ENCODE measurements at regions not wholly inside any gene's neighbourhood (a gene's known extent, or its start where the extent isn't known, plus 50 kb on each side); places are given as distances from the start of the nearest gene placed in this dataset.
"Not testable (repeated sequence)": the region's sequence is repeated elsewhere in the genome, so short reads cannot be mapped to it uniquely, and the experiment has no call there.

- no peak for ATAC-seq (ENCODE audit: insufficient read depth, low read depth)
- Histone ChIP-seq H3K9ac (ENCODE audit: low read depth, low read length) (no peak overlapping the region), H3K4me2 (ENCODE audit: insufficient read depth, low read length) (no peak overlapping the region), H4K20me1 (ENCODE audit: insufficient read depth, low read length) (no peaks in the 10 kb centered on the region), H3K79me2 (ENCODE audit: insufficient read depth, low read length) (no peaks in the 10 kb centered on the region), H3K27me3 (ENCODE audit: insufficient read depth, low read length, poor library complexity) (no peaks in the 10 kb centered on the region), H3K4me3 (ENCODE audit: low read depth in 1 of 2, low read length in 2 of 2) (no peak overlapping the region), H3K36me3 (ENCODE audit: insufficient read depth, low read length) (no peaks in the 10 kb centered on the region), H3K27ac (ENCODE audit: low read length) (no peak overlapping the region), H3K4me1 (ENCODE audit: insufficient read depth, low read length) (no peaks in the 10 kb centered on the region), H3K9me3 (ENCODE audit: insufficient read depth, low read length, severe bottlenecking) (no peaks in the 10 kb centered on the region), H2AFZ (ENCODE audit: low read depth, low read length) (no peak overlapping the region)
- TF ChIP-seq CTCF (IDR thresholded peaks at IDR 0.05; ENCODE audit: borderline replicate concordance, extremely low read depth, low read length, poor library complexity, severe bottlenecking) = no peak
- no peak for TF ChIP-seq EZH2 (IDR thresholded peaks at IDR 0.05; ENCODE audit: borderline replicate concordance, low read depth, low read length, severe bottlenecking)
- no peak for DNase-seq
Observed at GRCh38 chr1:219414250-219414649, 198.7 kb downstream of the ZC3H11B start.

DNA sequence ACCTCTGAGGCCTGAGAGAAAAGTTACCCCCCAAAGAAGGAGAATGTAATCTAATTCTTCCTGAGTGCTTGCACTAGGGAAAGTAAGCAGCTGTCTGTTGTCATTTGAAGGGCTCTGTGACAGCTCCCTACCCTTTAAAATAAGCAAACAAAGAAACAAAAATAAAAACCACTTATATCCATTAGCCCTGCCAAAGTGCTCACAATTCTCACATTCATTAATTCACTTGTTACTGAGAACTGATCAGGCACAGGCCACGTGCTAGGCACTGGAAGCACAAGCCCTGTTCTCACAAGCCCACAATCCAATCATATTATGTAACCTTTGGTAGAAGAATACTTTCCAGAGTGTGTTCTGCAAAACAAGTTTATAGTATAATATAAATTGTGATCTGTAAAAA, 199.4 kb downstream of the ZC3H11B start:
- Histone ChIP-seq H3K4me3 (ENCODE audit: low read depth in 1 of 2, low read length in 2 of 2) (no peak overlapping the region), H2AFZ (ENCODE audit: low read depth, low read length) (no peak overlapping the region), H3K27me3 (ENCODE audit: insufficient read depth, low read length, poor library complexity) (no peaks in the 10 kb centered on the region), H3K27ac (ENCODE audit: low read length) (no peak overlapping the region), H3K36me3 (ENCODE audit: insufficient read depth, low read length) (no peaks in the 10 kb centered on the region), H3K9me3 (ENCODE audit: insufficient read depth, low read length, severe bottlenecking) (no peaks in the 10 kb centered on the region), H3K79me2 (ENCODE audit: insufficient read depth, low read length) (no peaks in the 10 kb centered on the region), H3K4me2 (ENCODE audit: insufficient read depth, low read length) (no peak overlapping the region), H3K4me1 (ENCODE audit: insufficient read depth, low read length) (no peaks in the 10 kb centered on the region), H3K9ac (ENCODE audit: low read depth, low read length) (no peak overlapping the region), H4K20me1 (ENCODE audit: insufficient read depth, low read length) (no peaks in the 10 kb centered on the region)
- TF ChIP-seq EZH2 (IDR thresholded peaks at IDR 0.05; ENCODE audit: borderline replicate concordance, low read depth, low read length, severe bottlenecking) = no peak
- no peak for TF ChIP-seq CTCF (IDR thresholded peaks at IDR 0.05; ENCODE audit: borderline replicate concordance, extremely low read depth, low read length, poor library complexity, severe bottlenecking)
- ATAC-seq (ENCODE audit: insufficient read depth, low read depth) = no peak
- no peak for DNase-seq

- no peaks in the 10 kb centered on the region for H3K36me3 ChIP-seq (ENCODE audit: insufficient read depth, low read length)
- ATAC-seq (ENCODE audit: insufficient read depth, low read depth) = no peak
- H2AFZ ChIP-seq (ENCODE audit: low read depth, low read length) = no peak overlapping the region
- no peak for DNase-seq
- no peaks in the 10 kb centered on the region for H3K4me1 ChIP-seq (ENCODE audit: insufficient read depth, low read length)
- no peaks in the 10 kb centered on the region for H3K79me2 ChIP-seq (ENCODE audit: insufficient read depth, low read length)
- no peaks in the 10 kb centered on the region for H3K27me3 ChIP-seq (ENCODE audit: insufficient read depth, low read length, poor library complexity)
- TF ChIP-seq CTCF (IDR thresholded peaks at IDR 0.05; ENCODE audit: borderline replicate concordance, extremely low read depth, low read length, poor library complexity, severe bottlenecking) (no peak), EZH2 (IDR thresholded peaks at IDR 0.05; ENCODE audit: borderline replicate concordance, low read depth, low read length, severe bottlenecking) (no peak)
- H4K20me1 ChIP-seq (ENCODE audit: insufficient read depth, low read length) = no peaks in the 10 kb centered on the region
- no peak overlapping the region for H3K4me2 ChIP-seq (ENCODE audit: insufficient read depth, low read length)
- H3K27ac ChIP-seq (ENCODE audit: low read length) = no peak overlapping the region
- no peak overlapping the region for H3K4me3 ChIP-seq (ENCODE audit: low read depth in 1 of 2, low read length in 2 of 2)
- no peaks in the 10 kb centered on the region for H3K9me3 ChIP-seq (ENCODE audit: insufficient read depth, low read length, severe bottlenecking)
- no peak overlapping the region for H3K9ac ChIP-seq (ENCODE audit: low read depth, low read length)
Observed at GRCh38 chr1:219412772-219413171, 200.1 kb downstream of the ZC3H11B start.

GRCh38 chr1:219410721-219411120, 202.2 kb downstream of the ZC3H11B start:
- not testable (repeated sequence) for H3K27me3 ChIP-seq (ENCODE audit: insufficient read depth, low read length, poor library complexity); H3K36me3 ChIP-seq (ENCODE audit: insufficient read depth, low read length); H2AFZ ChIP-seq (ENCODE audit: low read depth, low read length); H3K27ac ChIP-seq (ENCODE audit: low read length); H3K4me2 ChIP-seq (ENCODE audit: insufficient read depth, low read length); H3K4me1 ChIP-seq (ENCODE audit: insufficient read depth, low read length); DNase-seq; H3K9me3 ChIP-seq (ENCODE audit: insufficient read depth, low read length, severe bottlenecking); H3K4me3 ChIP-seq (ENCODE audit: low read depth in 1 of 2, low read length in 2 of 2); ATAC-seq (ENCODE audit: insufficient read depth, low read depth); H4K20me1 ChIP-seq (ENCODE audit: insufficient read depth, low read length); H3K9ac ChIP-seq (ENCODE audit: low read depth, low read length); H3K79me2 ChIP-seq (ENCODE audit: insufficient read depth, low read length)

Measured in DND-41 (cell line).